ENCODE measurements at regions not wholly inside any gene's neighbourhood (a gene's known extent, or its start where the extent isn't known, plus 50 kb on each side); places are given as distances from the start of the nearest gene placed in this dataset.

- intact Hi-C loops (cut with micrococcal nuclease), result no loop called here
- Mint-ChIP-seq H3K9me3 (peaks cover 8% of the 10 kb centered on the region), H3K4me3 (no peak overlapping the region), H3K27me3 (peaks cover 2% of the 10 kb centered on the region), H3K27ac (no peak overlapping the region), H3K4me1 (ENCODE audit: low read depth) (no peaks in the 10 kb centered on the region), H3K36me3 (ENCODE audit: low read depth) (no peaks in the 10 kb centered on the region)
- DNase-seq, result no peak
- CTCF ChIA-PET, result no interaction called here
- ATAC-seq, result no peak
- POLR2A ChIA-PET, result no interaction called here
- no peak for TF ChIP-seq CTCF (IDR thresholded peaks at IDR 0.05)
Measured at GRCh38 chr11:82049199-82049598, 684.5 kb downstream of the FAM181B start.

GRCh38 chr11:82047200-82047599 is 686.5 kb downstream of the FAM181B start:
- Mint-ChIP-seq H3K9me3 (peaks cover 8% of the 10 kb centered on the region), H3K4me1 (ENCODE audit: low read depth) (no peaks in the 10 kb centered on the region), H3K36me3 (ENCODE audit: low read depth) (no peaks in the 10 kb centered on the region), H3K27ac (no peak overlapping the region), H3K27me3 (peaks cover 2% of the 10 kb centered on the region), H3K4me3 (no peak overlapping the region)
- ATAC-seq (no peak), DNase-seq (no peak)
- POLR2A ChIA-PET, result no interaction called here
- no peak for TF ChIP-seq CTCF (IDR thresholded peaks at IDR 0.05)
- intact Hi-C loops (cut with micrococcal nuclease), result no loop called here
- CTCF ChIA-PET, result no interaction called here

- no peak overlapping the region for H3K4me3 Mint-ChIP-seq
- H3K27ac Mint-ChIP-seq, result no peak overlapping the region
- no peaks in the 10 kb centered on the region for H3K4me1 Mint-ChIP-seq (ENCODE audit: low read depth)
- H3K36me3 Mint-ChIP-seq (ENCODE audit: low read depth), result no peaks in the 10 kb centered on the region
- DNase-seq (no peak), ATAC-seq (no peak)
- no peak for TF ChIP-seq CTCF (IDR thresholded peaks at IDR 0.05)
- CTCF ChIA-PET, result no interaction called here
- POLR2A ChIA-PET, result no interaction called here
- H3K27me3 Mint-ChIP-seq, result peaks cover 2% of the 10 kb centered on the region
- peaks cover 8% of the 10 kb centered on the region for H3K9me3 Mint-ChIP-seq
- intact Hi-C loops (cut with micrococcal nuclease), result no loop called here
Measured at GRCh38 chr11:82046778-82047177, 686.9 kb downstream of the FAM181B start.

GRCh38 chr11:82045748-82046457 is 687.8 kb downstream of the FAM181B start:
- Mint-ChIP-seq H3K9me3 (peaks cover 8% of the 10 kb centered on the region), H3K4me3 (no peak overlapping the region), H3K4me1 (ENCODE audit: low read depth) (no peaks in the 10 kb centered on the region), H3K27ac (no peak overlapping the region), H3K36me3 (ENCODE audit: low read depth) (no peaks in the 10 kb centered on the region), H3K27me3 (peaks cover 2% of the 10 kb centered on the region)
- ATAC-seq (peak; percentile 72), DNase-seq (no peak)
- CTCF ChIA-PET, result no interaction called here
- TF ChIP-seq CTCF (IDR thresholded peaks at IDR 0.05), result no peak
- intact Hi-C loops (cut with micrococcal nuclease), result no loop called here
- POLR2A ChIA-PET, result no interaction called here

GRCh38 chr11:82043316-82043715 is 690.3 kb downstream of the FAM181B start:
- intact Hi-C loops (cut with micrococcal nuclease), result no loop called here
- H3K4me1 Mint-ChIP-seq (ENCODE audit: low read depth), result no peaks in the 10 kb centered on the region
- H3K9me3 Mint-ChIP-seq, result peaks cover 8% of the 10 kb centered on the region
- no peak for DNase-seq
- peaks cover 2% of the 10 kb centered on the region for H3K27me3 Mint-ChIP-seq
- no peak overlapping the region for H3K27ac Mint-ChIP-seq
- ChIA-PET POLR2A (no interaction called here), CTCF (no interaction called here)
- no peak for TF ChIP-seq CTCF (IDR thresholded peaks at IDR 0.05)
- no peak overlapping the region for H3K4me3 Mint-ChIP-seq
- H3K36me3 Mint-ChIP-seq (ENCODE audit: low read depth), result no peaks in the 10 kb centered on the region
- ATAC-seq, result no peak
